ENCODE measurements at regions not wholly inside any gene's neighbourhood (a gene's known extent, or its start where the extent isn't known, plus 50 kb on each side); places are given as distances from the start of the nearest gene placed in this dataset.

- no peak for DNase-seq
- Histone ChIP-seq H3K56ac (ENCODE audit: low read length) (no peak overlapping the region), H3K36me3 (ENCODE audit: control insufficient read depth, insufficient read depth, low read length) (no peaks in the 10 kb centered on the region), H2AK5ac (ENCODE audit: low read length) (no peak overlapping the region), H2BK15ac (replicated peaks; ENCODE audit: low read depth) (no peak overlapping the region), H3K4me1 (ENCODE audit: control insufficient read depth, low read depth, low read length) (no peaks in the 10 kb centered on the region), H3K18ac (ENCODE audit: low read length) (no peak overlapping the region), H3K9ac (ENCODE audit: low read length) (no peak overlapping the region), H2BK5ac (ENCODE audit: low read length) (no peak overlapping the region), H4K8ac (ENCODE audit: low read depth, low read length) (no peak overlapping the region), H3K79me1 (ENCODE audit: low read length) (no peaks in the 10 kb centered on the region), H3K4me2 (ENCODE audit: low read length) (no peak overlapping the region), H2BK120ac (ENCODE audit: low read depth, low read length) (no peak overlapping the region), H3K27me3 (ENCODE audit: insufficient read depth, low read length, poor library complexity) (no peaks in the 10 kb centered on the region), H3K4ac (ENCODE audit: low read depth, low read length) (no peak overlapping the region), H3K4me3 (ENCODE audit: low read length) (no peak overlapping the region), H3K23ac (ENCODE audit: low read length) (no peak overlapping the region), H4K5ac (ENCODE audit: low read length) (no peak overlapping the region), H3K79me2 (ENCODE audit: control insufficient read depth, insufficient read depth, low read length) (no peaks in the 10 kb centered on the region), H3K27ac (ENCODE audit: low read depth, low read length) (no peak overlapping the region)
- WGBS (ENCODE audit: extremely low coverage, insufficient coverage, low lambda C conversion rate), result no CpG with 5 or more reads among the region's 3 CpGs
These were observed 60.2 kb downstream of the ADAMTS1 start for GRCh38 chr21:26784974-26785373.

- H3K18ac ChIP-seq (ENCODE audit: low read length), result no peak overlapping the region
- no peak overlapping the region for H3K4me3 ChIP-seq (ENCODE audit: low read length)
- no peak for DNase-seq
- no peaks in the 10 kb centered on the region for H3K79me1 ChIP-seq (ENCODE audit: low read length)
- H2BK15ac ChIP-seq (replicated peaks; ENCODE audit: low read depth), result no peak overlapping the region
- no peak overlapping the region for H4K5ac ChIP-seq (ENCODE audit: low read length)
- no peak overlapping the region for H3K23ac ChIP-seq (ENCODE audit: low read length)
- no peak overlapping the region for H2BK120ac ChIP-seq (ENCODE audit: low read depth, low read length)
- no peaks in the 10 kb centered on the region for H3K36me3 ChIP-seq (ENCODE audit: control insufficient read depth, insufficient read depth, low read length)
- H3K56ac ChIP-seq (ENCODE audit: low read length), result no peak overlapping the region
- no peak overlapping the region for H4K8ac ChIP-seq (ENCODE audit: low read depth, low read length)
- H3K27me3 ChIP-seq (ENCODE audit: insufficient read depth, low read length, poor library complexity), result no peaks in the 10 kb centered on the region
- H2AK5ac ChIP-seq (ENCODE audit: low read length), result no peak overlapping the region
- H3K4me1 ChIP-seq (ENCODE audit: control insufficient read depth, low read depth, low read length), result no peaks in the 10 kb centered on the region
- H3K4ac ChIP-seq (ENCODE audit: low read depth, low read length), result no peak overlapping the region
- no peak overlapping the region for H3K4me2 ChIP-seq (ENCODE audit: low read length)
- no peak overlapping the region for H3K27ac ChIP-seq (ENCODE audit: low read depth, low read length)
- H2BK5ac ChIP-seq (ENCODE audit: low read length), result no peak overlapping the region
- no peaks in the 10 kb centered on the region for H3K79me2 ChIP-seq (ENCODE audit: control insufficient read depth, insufficient read depth, low read length)
- no peak overlapping the region for H3K9ac ChIP-seq (ENCODE audit: low read length)
- WGBS (ENCODE audit: extremely low coverage, insufficient coverage, low lambda C conversion rate), result no CpG with 5 or more reads among the region's 1 CpG
These were observed 61.6 kb downstream of the ADAMTS1 start for GRCh38 chr21:26783466-26784195.

- H2BK120ac ChIP-seq (ENCODE audit: low read depth, low read length), result no peak overlapping the region
- no peaks in the 10 kb centered on the region for H3K79me1 ChIP-seq (ENCODE audit: low read length)
- H3K27me3 ChIP-seq (ENCODE audit: insufficient read depth, low read length, poor library complexity), result no peaks in the 10 kb centered on the region
- no peak overlapping the region for H4K5ac ChIP-seq (ENCODE audit: low read length)
- H3K27ac ChIP-seq (ENCODE audit: low read depth, low read length), result no peak overlapping the region
- no peaks in the 10 kb centered on the region for H3K36me3 ChIP-seq (ENCODE audit: control insufficient read depth, insufficient read depth, low read length)
- no peaks in the 10 kb centered on the region for H3K79me2 ChIP-seq (ENCODE audit: control insufficient read depth, insufficient read depth, low read length)
- WGBS (ENCODE audit: extremely low coverage, insufficient coverage, low lambda C conversion rate), result no CpG with 5 or more reads among the region's 2 CpGs
- no peak overlapping the region for H3K56ac ChIP-seq (ENCODE audit: low read length)
- H3K4me3 ChIP-seq (ENCODE audit: low read length), result no peak overlapping the region
- no peak overlapping the region for H2BK15ac ChIP-seq (replicated peaks; ENCODE audit: low read depth)
- H3K4ac ChIP-seq (ENCODE audit: low read depth, low read length), result no peak overlapping the region
- no peak overlapping the region for H4K8ac ChIP-seq (ENCODE audit: low read depth, low read length)
- no peak overlapping the region for H3K18ac ChIP-seq (ENCODE audit: low read length)
- no peaks in the 10 kb centered on the region for H3K4me1 ChIP-seq (ENCODE audit: control insufficient read depth, low read depth, low read length)
- no peak overlapping the region for H2BK5ac ChIP-seq (ENCODE audit: low read length)
- H3K23ac ChIP-seq (ENCODE audit: low read length), result no peak overlapping the region
- no peak overlapping the region for H3K9ac ChIP-seq (ENCODE audit: low read length)
- no peak overlapping the region for H2AK5ac ChIP-seq (ENCODE audit: low read length)
- H3K4me2 ChIP-seq (ENCODE audit: low read length), result no peak overlapping the region
- no peak for DNase-seq
These were observed 62.5 kb downstream of the ADAMTS1 start for GRCh38 chr21:26782747-26783146.

GRCh38 chr21:26782331-26782730, 62.9 kb downstream of the ADAMTS1 start:
- no peak overlapping the region for H3K4me3 ChIP-seq (ENCODE audit: low read length)
- H2BK120ac ChIP-seq (ENCODE audit: low read depth, low read length), result no peak overlapping the region
- H3K27me3 ChIP-seq (ENCODE audit: insufficient read depth, low read length, poor library complexity), result no peaks in the 10 kb centered on the region
- no peaks in the 10 kb centered on the region for H3K79me2 ChIP-seq (ENCODE audit: control insufficient read depth, insufficient read depth, low read length)
- H2AK5ac ChIP-seq (ENCODE audit: low read length), result no peak overlapping the region
- H3K23ac ChIP-seq (ENCODE audit: low read length), result no peak overlapping the region
- H2BK5ac ChIP-seq (ENCODE audit: low read length), result no peak overlapping the region
- no peak overlapping the region for H2BK15ac ChIP-seq (replicated peaks; ENCODE audit: low read depth)
- no peak overlapping the region for H3K4ac ChIP-seq (ENCODE audit: low read depth, low read length)
- H4K5ac ChIP-seq (ENCODE audit: low read length), result no peak overlapping the region
- H3K18ac ChIP-seq (ENCODE audit: low read length), result no peak overlapping the region
- no peak overlapping the region for H3K4me2 ChIP-seq (ENCODE audit: low read length)
- no CpG with 5 or more reads among the region's 3 CpGs for WGBS (ENCODE audit: extremely low coverage, insufficient coverage, low lambda C conversion rate)
- H3K4me1 ChIP-seq (ENCODE audit: control insufficient read depth, low read depth, low read length), result no peaks in the 10 kb centered on the region
- no peak overlapping the region for H3K56ac ChIP-seq (ENCODE audit: low read length)
- no peak overlapping the region for H3K27ac ChIP-seq (ENCODE audit: low read depth, low read length)
- no peak overlapping the region for H3K9ac ChIP-seq (ENCODE audit: low read length)
- no peak overlapping the region for H4K8ac ChIP-seq (ENCODE audit: low read depth, low read length)
- H3K36me3 ChIP-seq (ENCODE audit: control insufficient read depth, insufficient read depth, low read length), result no peaks in the 10 kb centered on the region
- no peaks in the 10 kb centered on the region for H3K79me1 ChIP-seq (ENCODE audit: low read length)
- DNase-seq, result no peak

GRCh38 chr21:26781331-26781730, 63.9 kb downstream of the ADAMTS1 start:
- H3K36me3 ChIP-seq (ENCODE audit: control insufficient read depth, insufficient read depth, low read length), result no peaks in the 10 kb centered on the region
- H3K18ac ChIP-seq (ENCODE audit: low read length), result no peak overlapping the region
- no peak overlapping the region for H2BK5ac ChIP-seq (ENCODE audit: low read length)
- no peak overlapping the region for H3K4ac ChIP-seq (ENCODE audit: low read depth, low read length)
- no peak overlapping the region for H2AK5ac ChIP-seq (ENCODE audit: low read length)
- no peak overlapping the region for H3K4me2 ChIP-seq (ENCODE audit: low read length)
- no CpG with 5 or more reads among the region's 1 CpG for WGBS (ENCODE audit: extremely low coverage, insufficient coverage, low lambda C conversion rate)
- H2BK120ac ChIP-seq (ENCODE audit: low read depth, low read length), result no peak overlapping the region
- H3K23ac ChIP-seq (ENCODE audit: low read length), result no peak overlapping the region
- H3K56ac ChIP-seq (ENCODE audit: low read length), result no peak overlapping the region
- H3K27ac ChIP-seq (ENCODE audit: low read depth, low read length), result no peak overlapping the region
- H3K79me1 ChIP-seq (ENCODE audit: low read length), result no peaks in the 10 kb centered on the region
- H3K9ac ChIP-seq (ENCODE audit: low read length), result no peak overlapping the region
- no peak overlapping the region for H3K4me3 ChIP-seq (ENCODE audit: low read length)
- no peak overlapping the region for H2BK15ac ChIP-seq (replicated peaks; ENCODE audit: low read depth)
- no peaks in the 10 kb centered on the region for H3K27me3 ChIP-seq (ENCODE audit: insufficient read depth, low read length, poor library complexity)
- no peak overlapping the region for H4K8ac ChIP-seq (ENCODE audit: low read depth, low read length)
- no peak for DNase-seq
- no peaks in the 10 kb centered on the region for H3K79me2 ChIP-seq (ENCODE audit: control insufficient read depth, insufficient read depth, low read length)
- H4K5ac ChIP-seq (ENCODE audit: low read length), result no peak overlapping the region
- no peaks in the 10 kb centered on the region for H3K4me1 ChIP-seq (ENCODE audit: control insufficient read depth, low read depth, low read length)

- no peak overlapping the region for H3K56ac ChIP-seq (ENCODE audit: low read length)
- no peak overlapping the region for H2BK120ac ChIP-seq (ENCODE audit: low read depth, low read length)
- no peak overlapping the region for H3K4me3 ChIP-seq (ENCODE audit: low read length)
- no peak for DNase-seq
- H3K27ac ChIP-seq (ENCODE audit: low read depth, low read length), result no peak overlapping the region
- no peak overlapping the region for H3K9ac ChIP-seq (ENCODE audit: low read length)
- H2BK5ac ChIP-seq (ENCODE audit: low read length), result no peak overlapping the region
- H4K8ac ChIP-seq (ENCODE audit: low read depth, low read length), result no peak overlapping the region
- no CpG with 5 or more reads among the region's 5 CpGs for WGBS (ENCODE audit: extremely low coverage, insufficient coverage, low lambda C conversion rate)
- H3K4me1 ChIP-seq (ENCODE audit: control insufficient read depth, low read depth, low read length), result no peaks in the 10 kb centered on the region
- no peaks in the 10 kb centered on the region for H3K36me3 ChIP-seq (ENCODE audit: control insufficient read depth, insufficient read depth, low read length)
- no peaks in the 10 kb centered on the region for H3K79me2 ChIP-seq (ENCODE audit: control insufficient read depth, insufficient read depth, low read length)
- H3K4ac ChIP-seq (ENCODE audit: low read depth, low read length), result no peak overlapping the region
- H4K5ac ChIP-seq (ENCODE audit: low read length), result no peak overlapping the region
- no peak overlapping the region for H2AK5ac ChIP-seq (ENCODE audit: low read length)
- H3K18ac ChIP-seq (ENCODE audit: low read length), result no peak overlapping the region
- H3K4me2 ChIP-seq (ENCODE audit: low read length), result no peak overlapping the region
- no peak overlapping the region for H3K23ac ChIP-seq (ENCODE audit: low read length)
- no peaks in the 10 kb centered on the region for H3K79me1 ChIP-seq (ENCODE audit: low read length)
- no peak overlapping the region for H2BK15ac ChIP-seq (replicated peaks; ENCODE audit: low read depth)
- no peaks in the 10 kb centered on the region for H3K27me3 ChIP-seq (ENCODE audit: insufficient read depth, low read length, poor library complexity)
These were observed 68.0 kb downstream of the ADAMTS1 start for GRCh38 chr21:26777166-26777565.

All from mesendoderm (in vitro differentiated cells).